Erythroblast (primary cell): ENCODE measurements at regions not wholly inside any gene's neighbourhood (a gene's known extent, or its start where the extent isn't known, plus 50 kb on each side); places are given as distances from the start of the nearest gene placed in this dataset.

Source experiments
- GATA1 ChIP-seq: IDR thresholded peaks from 2 replicates; pipeline ENCODE4 v1.6.1; 2011; ENCODE audit warnings: low read depth, mild to moderate bottlenecking, control low read depth, low read length, moderate library complexity
- POLR2A ChIP-seq: IDR thresholded peaks from 2 replicates; pipeline ENCODE4 v1.6.1; 2011; ENCODE audit warnings: mild to moderate bottlenecking, low read length

DNA sequence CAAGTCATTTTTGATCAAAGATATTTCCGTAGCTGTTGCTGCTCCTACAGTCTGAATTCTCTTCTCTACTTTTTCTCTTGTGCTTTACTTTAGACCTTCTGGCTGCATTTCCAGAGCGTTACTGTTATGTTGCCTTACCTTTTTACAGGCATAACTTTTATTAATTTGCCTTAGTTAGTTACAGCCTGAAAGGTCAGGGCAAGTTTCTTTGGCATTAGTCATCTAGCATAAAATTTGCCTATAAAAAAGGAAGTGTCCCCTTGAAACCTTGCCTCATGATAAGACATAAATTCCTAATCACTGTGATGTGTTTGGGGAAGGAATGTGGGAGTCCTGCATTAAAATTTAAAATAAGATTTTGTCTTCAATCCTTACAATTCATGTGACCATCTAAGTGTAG lies 618.5 kb downstream of the NR2F2 start:
- no peak for TF ChIP-seq GATA1
- TF ChIP-seq POLR2A: no peak
